ENCODE measurements at regions not wholly inside any gene's neighbourhood (a gene's known extent, or its start where the extent isn't known, plus 50 kb on each side); places are given as distances from the start of the nearest gene placed in this dataset.

DNA sequence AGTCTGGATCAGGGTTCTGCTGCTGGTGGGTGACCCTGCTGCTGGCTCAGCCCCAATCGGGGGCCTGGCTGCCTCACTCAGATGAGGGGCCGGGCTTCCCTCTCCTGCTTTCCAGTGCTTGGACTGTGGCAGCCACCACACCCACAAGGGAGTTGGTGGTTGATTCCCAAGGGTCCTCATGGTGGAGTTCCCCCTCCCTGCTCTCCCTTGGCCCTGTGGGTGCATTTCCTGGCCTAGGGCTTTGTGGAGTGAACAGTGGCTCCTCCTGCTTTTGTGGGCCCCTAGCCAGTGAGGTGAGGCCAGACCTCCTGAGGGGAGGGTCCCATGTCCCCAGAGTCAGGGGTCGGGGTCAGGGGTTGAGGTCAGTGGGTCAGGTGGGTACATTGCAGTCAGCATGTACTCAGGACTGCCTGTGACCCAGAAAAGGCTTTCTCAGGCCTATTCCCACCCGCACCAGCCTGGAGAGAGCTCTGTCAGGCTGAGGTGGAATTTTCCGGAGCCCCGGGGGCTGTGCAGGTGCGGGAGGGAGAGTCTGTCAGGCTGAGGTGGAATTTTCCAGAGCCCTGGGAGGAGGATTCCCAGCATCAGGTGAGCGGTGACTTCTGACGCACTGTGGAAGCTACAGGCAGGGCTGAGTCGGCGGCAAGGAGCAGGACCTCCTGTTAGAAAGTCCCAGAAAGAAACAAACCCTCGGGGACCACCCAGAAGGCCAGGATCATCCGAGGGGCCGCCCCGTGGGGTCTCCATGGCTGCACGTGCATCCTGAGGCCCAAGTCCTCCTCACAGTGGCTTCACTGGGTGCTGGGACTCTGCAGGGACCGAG is 94.4 kb upstream of the INSIG1 start:
- TF ChIP-seq EZH2 (IDR thresholded peaks at IDR 0.05) (no peak), POLR2AphosphoS5 (IDR thresholded peaks at IDR 0.05; ENCODE audit: borderline replicate concordance, low read depth, low read length) (no peak), FOXP2 (optimal IDR thresholded peaks at IDR 0.05; ENCODE audit: control extremely low read depth, extremely low read length, insufficient read depth) (no peak)

Measured in SK-N-MC (cell line).